Endothelial cell (in vitro differentiated cells): ENCODE measurements at regions not wholly inside any gene's neighbourhood (a gene's known extent, or its start where the extent isn't known, plus 50 kb on each side); places are given as distances from the start of the nearest gene placed in this dataset.

ENCODE experiments used
- DNase-seq: peaks from one replicate; pipeline ENCODE4 v3.0.0; 2021; ENCODE audit warnings: low spot score
- H3K27ac Mint-ChIP-seq: one replicate; pipeline ENCODE4 v1.8.0; 2021; ENCODE audit warnings: mixed read lengths, inconsistent platforms; ENCODE audit not compliant: unreplicated experiment
- H3K27me3 Mint-ChIP-seq: one replicate; pipeline ENCODE4 v1.8.0; 2021; ENCODE audit warnings: mild to moderate bottlenecking, moderate library complexity, mixed read lengths, inconsistent platforms; ENCODE audit not compliant: unreplicated experiment
- H3K36me3 Mint-ChIP-seq: one replicate; pipeline ENCODE4 v1.8.0; 2021; ENCODE audit warnings: mild to moderate bottlenecking, low read depth, mixed read lengths, inconsistent platforms; ENCODE audit not compliant: unreplicated experiment
- H3K4me1 Mint-ChIP-seq: one replicate; pipeline ENCODE4 v1.8.0; 2021; ENCODE audit warnings: mild to moderate bottlenecking, mixed read lengths, inconsistent platforms; ENCODE audit not compliant: unreplicated experiment
- H3K4me3 Mint-ChIP-seq: one replicate; pipeline ENCODE4 v1.8.0; 2021; ENCODE audit warnings: mild to moderate bottlenecking, mixed read lengths, inconsistent platforms; ENCODE audit not compliant: unreplicated experiment
- H3K9me3 Mint-ChIP-seq: one replicate; pipeline ENCODE4 v1.8.0; 2021; ENCODE audit warnings: mixed read lengths, inconsistent platforms; ENCODE audit not compliant: unreplicated experiment
- TF ChIP-seq, protein P1 (sequence below): fragments of 200-600 bp; sonication (generic); IDR thresholded peaks from one replicate; pipeline ENCODE4 v1.5.0; 2021; ENCODE audit warnings: antibody characterized with exemption; ENCODE audit not compliant: unreplicated experiment

- H3K36me3 Mint-ChIP-seq, result no peaks in the 10 kb centered on the region
- no peaks in the 10 kb centered on the region for H3K4me1 Mint-ChIP-seq
- no peaks in the 10 kb centered on the region for H3K27me3 Mint-ChIP-seq
- no peak overlapping the region for H3K27ac Mint-ChIP-seq
- TF ChIP-seq, protein P1, sequence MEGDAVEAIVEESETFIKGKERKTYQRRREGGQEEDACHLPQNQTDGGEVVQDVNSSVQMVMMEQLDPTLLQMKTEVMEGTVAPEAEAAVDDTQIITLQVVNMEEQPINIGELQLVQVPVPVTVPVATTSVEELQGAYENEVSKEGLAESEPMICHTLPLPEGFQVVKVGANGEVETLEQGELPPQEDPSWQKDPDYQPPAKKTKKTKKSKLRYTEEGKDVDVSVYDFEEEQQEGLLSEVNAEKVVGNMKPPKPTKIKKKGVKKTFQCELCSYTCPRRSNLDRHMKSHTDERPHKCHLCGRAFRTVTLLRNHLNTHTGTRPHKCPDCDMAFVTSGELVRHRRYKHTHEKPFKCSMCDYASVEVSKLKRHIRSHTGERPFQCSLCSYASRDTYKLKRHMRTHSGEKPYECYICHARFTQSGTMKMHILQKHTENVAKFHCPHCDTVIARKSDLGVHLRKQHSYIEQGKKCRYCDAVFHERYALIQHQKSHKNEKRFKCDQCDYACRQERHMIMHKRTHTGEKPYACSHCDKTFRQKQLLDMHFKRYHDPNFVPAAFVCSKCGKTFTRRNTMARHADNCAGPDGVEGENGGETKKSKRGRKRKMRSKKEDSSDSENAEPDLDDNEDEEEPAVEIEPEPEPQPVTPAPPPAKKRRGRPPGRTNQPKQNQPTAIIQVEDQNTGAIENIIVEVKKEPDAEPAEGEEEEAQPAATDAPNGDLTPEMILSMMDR, result no peak
- H3K9me3 Mint-ChIP-seq, result no peaks in the 10 kb centered on the region
- DNase-seq, result no peak
- H3K4me3 Mint-ChIP-seq, result no peak overlapping the region
Measured at GRCh38 chr6:8831366-8832152, 396.2 kb upstream of the SLC35B3 start.

DNA sequence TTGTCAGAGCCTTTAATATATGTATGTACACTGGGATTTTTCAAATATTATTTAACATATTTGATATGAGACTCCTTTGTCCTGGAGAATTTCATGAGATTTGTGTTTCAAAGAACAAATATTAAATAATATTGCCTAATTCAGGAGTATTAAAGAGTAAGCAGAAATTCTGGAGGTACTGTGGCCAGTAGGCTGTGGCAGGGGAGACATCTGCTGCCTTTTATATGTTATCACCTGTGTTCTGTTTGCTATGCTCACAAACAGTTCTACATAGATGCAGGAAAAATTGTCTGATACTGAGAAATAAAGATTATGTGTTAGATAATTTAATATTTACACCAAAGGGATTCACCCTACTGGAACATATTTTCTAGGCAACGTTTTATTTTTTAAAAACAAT lies 395.4 kb upstream of the SLC35B3 start:
- no peak overlapping the region for H3K4me3 Mint-ChIP-seq
- no peak overlapping the region for H3K27ac Mint-ChIP-seq
- no peaks in the 10 kb centered on the region for H3K27me3 Mint-ChIP-seq
- H3K9me3 Mint-ChIP-seq, result no peaks in the 10 kb centered on the region
- TF ChIP-seq, protein P1, result no peak
- no peaks in the 10 kb centered on the region for H3K4me1 Mint-ChIP-seq
- DNase-seq, result no peak
- H3K36me3 Mint-ChIP-seq, result no peaks in the 10 kb centered on the region

- H3K9me3 Mint-ChIP-seq, result no peaks in the 10 kb centered on the region
- H3K36me3 Mint-ChIP-seq, result no peaks in the 10 kb centered on the region
- no peaks in the 10 kb centered on the region for H3K27me3 Mint-ChIP-seq
- DNase-seq, result no peak
- no peak overlapping the region for H3K27ac Mint-ChIP-seq
- TF ChIP-seq, protein P1, result no peak
- no peak overlapping the region for H3K4me3 Mint-ChIP-seq
- H3K4me1 Mint-ChIP-seq, result no peaks in the 10 kb centered on the region
Measured at GRCh38 chr6:8829796-8830195, 394.5 kb upstream of the SLC35B3 start.

DNA sequence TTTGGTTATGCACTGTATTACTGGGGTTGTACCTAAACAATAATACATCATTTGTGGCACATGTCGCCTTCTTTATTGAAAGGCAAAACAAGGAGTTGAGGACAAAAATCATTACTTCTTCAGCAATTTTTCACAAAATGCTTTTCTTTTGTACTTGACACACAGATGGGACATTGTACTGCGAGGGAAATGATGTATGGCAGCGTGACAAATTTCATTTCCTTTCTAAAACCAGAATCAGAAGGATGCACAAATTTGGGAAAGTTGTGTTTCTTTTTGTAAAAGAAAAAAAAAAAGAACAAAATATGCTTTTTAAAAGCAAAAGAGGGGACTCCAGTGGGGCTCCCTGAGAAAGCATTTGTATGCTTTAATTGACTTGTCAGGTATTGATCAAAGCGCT lies 394.0 kb upstream of the SLC35B3 start:
- H3K4me3 Mint-ChIP-seq, result no peak overlapping the region
- H3K9me3 Mint-ChIP-seq, result no peaks in the 10 kb centered on the region
- H3K4me1 Mint-ChIP-seq, result no peaks in the 10 kb centered on the region
- TF ChIP-seq, protein P1, result no peak
- no peaks in the 10 kb centered on the region for H3K27me3 Mint-ChIP-seq
- no peak for DNase-seq
- no peak overlapping the region for H3K27ac Mint-ChIP-seq
- H3K36me3 Mint-ChIP-seq, result no peaks in the 10 kb centered on the region

DNA sequence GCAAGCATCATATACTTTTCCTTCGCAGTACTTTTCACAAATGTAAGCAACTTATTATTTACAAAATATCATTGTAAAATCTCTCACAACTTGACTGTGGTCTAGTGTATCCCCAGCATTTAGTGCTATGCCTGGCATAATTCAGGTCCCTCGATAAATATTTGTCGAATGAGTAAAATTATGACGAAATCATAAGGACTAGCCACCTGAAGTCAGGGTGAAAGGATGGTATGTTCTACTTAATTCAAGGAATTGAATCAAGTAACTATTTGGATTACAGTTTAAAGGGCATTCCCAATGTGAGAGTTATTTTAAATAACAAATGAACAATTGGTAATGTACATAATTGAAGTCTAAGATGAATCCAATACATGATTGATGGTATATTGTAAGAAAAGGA lies 393.0 kb upstream of the SLC35B3 start:
- no peak overlapping the region for H3K27ac Mint-ChIP-seq
- TF ChIP-seq, protein P1, result no peak
- H3K27me3 Mint-ChIP-seq, result no peaks in the 10 kb centered on the region
- peaks cover 3% of the 10 kb centered on the region for H3K4me1 Mint-ChIP-seq
- H3K9me3 Mint-ChIP-seq, result no peaks in the 10 kb centered on the region
- DNase-seq, result no peak
- H3K36me3 Mint-ChIP-seq, result no peaks in the 10 kb centered on the region
- no peak overlapping the region for H3K4me3 Mint-ChIP-seq
